Muscle of arm (tissue), 1 donor: ENCODE measurements at regions not wholly inside any gene's neighbourhood (a gene's known extent, or its start where the extent isn't known, plus 50 kb on each side); places are given as distances from the start of the nearest gene placed in this dataset.
"Not testable (repeated sequence)": the region's sequence is repeated elsewhere in the genome, so short reads cannot be mapped to it uniquely, and the experiment has no call there.

Experiments
- DNase-seq: peaks from one replicate; pipeline ENCODE4 v3.0.0-alpha.2; 2013

DNA sequence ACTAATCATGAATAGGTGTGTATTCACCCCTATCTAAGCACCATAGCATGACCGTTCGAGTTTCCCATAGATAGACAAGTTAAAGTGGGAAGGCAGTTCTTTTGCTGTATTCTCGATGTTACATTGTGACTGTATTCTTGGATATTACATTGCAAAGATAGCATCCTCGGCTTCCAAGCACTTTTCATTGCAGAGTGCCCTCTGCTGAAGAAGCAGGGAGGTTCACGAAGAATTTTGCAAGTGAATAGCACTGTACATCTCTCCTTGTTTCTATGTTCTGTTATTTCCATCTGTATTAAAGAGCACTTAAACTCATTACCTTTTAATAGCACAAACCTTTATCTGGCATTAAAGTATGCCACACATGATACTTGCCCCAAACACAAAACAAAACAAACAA is 426.7 kb upstream of the ARX start:
- no peak for DNase-seq

DNA sequence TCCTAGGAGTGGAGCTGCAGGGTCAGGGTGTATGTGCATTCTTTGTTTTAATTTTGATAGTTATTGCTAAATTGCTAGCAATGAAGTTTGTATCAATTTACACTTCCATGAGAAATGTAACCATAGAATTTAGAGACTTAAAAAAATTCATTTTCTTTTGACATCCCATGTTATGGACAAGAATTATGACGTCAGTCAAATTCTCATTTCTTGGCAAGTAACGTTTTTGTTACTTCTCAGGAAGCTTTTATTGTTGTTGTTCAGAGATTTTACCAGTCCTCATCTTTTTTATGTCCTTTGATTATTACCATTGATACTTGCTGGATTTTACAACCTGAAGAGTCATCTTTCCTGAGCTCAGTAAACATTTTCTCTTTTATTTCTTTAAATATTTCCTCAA is 417.5 kb upstream of the ARX start:
- no peak for DNase-seq

DNA sequence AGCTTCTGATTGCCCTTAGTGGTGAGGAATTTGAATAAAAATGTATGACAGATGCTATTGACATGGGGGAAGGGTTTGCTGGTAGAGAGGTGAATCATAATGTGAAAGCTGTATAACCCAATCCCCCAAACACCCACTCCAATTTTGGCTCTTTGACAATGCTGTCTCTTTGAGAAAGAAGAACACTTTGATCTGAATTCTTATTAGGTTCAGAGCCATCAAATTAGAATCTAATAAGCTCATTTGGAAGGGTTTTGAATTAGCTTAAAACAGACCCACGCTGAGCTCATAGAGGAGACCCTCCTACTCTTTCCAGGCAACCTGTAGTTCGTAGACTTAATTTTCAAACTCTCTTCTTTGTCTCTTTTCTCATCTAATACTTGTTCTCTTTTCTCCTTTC is 416.6 kb upstream of the ARX start:
- DNase-seq: no peak

- DNase-seq: no peak
Observed at GRCh38 chrX:25427873-25428555, 412.2 kb upstream of the ARX start.

DNA sequence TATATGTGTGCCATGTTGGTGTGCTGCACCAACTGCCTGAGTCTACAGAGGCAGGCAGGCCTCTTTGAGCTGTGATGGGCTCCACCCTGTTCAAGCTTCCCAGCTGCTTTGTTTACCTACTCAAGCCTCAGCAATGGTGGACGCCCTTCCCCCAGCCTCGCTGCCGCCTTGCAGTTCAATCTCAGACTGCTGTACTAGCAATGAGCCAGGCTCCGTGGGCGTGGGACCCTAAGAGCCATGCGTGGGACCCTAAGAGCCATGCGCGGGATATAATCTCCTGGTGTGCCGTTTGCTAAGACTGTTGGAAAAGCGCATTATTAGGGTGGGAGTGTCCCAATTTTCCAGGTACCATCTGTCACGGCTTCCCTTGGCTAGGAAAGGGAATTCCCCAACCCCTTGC is 388.4 kb upstream of the ARX start:
- DNase-seq: not testable (repeated sequence)

GRCh38 chrX:25389266-25389665 is 373.5 kb upstream of the ARX start:
- no peak for DNase-seq

GRCh38 chrX:25383196-25383595 is 367.4 kb upstream of the ARX start:
- DNase-seq: no peak

GRCh38 chrX:25356456-25356855 is 340.7 kb upstream of the ARX start:
- no peak for DNase-seq

DNA sequence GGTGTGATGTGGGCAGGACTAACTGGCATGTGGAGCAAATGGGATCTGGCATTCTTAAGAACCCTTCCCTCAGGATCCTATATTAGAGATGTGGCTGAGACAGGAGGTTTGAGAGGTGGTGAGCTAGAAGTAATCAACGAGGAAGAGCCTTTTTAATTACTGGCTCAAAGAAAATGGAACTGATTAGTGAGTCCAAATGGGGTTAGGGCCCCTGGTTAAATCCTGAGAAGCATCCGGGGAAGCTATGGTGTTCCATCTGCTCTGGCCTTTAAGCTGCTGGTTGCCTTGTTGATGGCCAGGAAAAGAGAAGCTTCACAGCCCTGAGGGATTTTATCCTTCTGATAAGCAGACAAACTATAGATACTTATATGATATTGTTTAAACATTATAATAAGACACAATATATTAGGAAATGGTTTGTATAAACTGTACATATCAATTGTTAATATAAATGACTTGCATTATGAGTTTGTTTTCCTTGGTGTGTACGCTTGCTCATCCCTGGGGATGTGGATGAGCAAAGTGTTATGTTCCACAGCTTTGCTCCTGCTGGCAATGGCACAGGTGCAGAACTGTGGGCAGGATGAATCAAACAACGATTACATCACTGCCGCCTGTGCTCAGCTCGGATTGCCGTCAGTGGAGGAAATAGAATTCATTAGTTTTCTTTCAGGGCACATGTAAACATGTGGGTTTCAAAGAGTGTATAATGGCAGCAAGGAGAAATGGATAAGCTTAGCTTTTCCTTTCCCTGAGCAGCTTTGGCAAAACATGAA is 328.6 kb upstream of the ARX start:
- no peak for DNase-seq

DNA sequence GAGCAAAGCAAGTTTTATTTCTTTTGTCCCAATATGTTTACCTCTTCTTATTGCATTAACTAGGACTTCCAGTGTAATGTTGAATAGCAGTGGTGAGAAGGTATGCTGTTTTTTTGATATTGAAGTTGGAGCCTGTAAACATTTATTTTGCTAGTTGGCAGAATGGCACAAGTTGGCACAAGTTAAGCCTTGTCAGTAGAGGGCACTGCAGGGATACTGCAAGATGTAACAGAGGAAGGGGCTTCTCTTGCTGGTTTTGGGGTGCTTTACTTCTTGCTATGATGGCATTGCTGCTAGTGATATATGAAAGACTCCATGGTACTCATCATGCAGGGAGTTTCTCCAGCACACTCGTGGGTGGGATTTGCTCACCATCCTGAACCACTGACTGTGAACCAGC is 327.3 kb upstream of the ARX start:
- DNase-seq: no peak

DNA sequence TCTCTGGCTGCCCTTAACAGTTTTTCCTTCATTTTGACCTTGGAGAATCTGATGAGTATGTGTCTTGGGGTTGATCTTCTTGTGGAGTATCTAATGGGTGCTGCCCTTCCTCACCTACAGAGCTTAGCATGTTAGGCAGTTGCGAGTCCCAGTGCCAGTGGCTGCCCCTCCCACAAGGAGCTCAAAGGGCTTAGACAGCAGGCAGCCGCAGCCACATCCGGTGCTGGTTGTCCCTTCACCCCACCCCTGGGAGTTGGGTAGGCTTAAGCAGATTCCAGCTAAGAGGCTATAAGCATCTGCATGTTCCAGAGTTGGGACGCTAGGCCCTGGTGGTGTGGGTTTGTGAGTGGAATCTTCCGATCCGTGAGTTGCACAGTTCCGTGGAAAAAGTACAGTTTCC is 322.1 kb upstream of the ARX start:
- no peak for DNase-seq

DNA sequence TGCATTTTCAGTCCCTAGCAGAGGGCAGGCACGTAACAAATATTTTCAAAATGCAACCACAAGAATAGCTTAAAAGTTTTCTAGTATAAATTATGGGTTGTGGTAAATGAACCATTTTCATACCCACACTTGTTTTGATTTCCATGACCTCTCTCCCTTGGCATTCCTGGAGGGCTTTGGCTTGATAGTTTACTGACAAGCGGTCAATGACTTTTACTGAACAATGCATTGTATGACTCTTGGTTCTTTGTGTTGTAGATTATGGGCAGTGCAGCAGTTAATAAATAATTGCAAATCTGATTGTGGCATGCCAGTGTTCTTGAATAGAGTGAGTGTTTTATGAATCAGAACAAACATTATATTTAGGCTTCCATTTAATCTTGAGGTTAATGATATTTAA is 285.2 kb upstream of the ARX start:
- no peak for DNase-seq

DNA sequence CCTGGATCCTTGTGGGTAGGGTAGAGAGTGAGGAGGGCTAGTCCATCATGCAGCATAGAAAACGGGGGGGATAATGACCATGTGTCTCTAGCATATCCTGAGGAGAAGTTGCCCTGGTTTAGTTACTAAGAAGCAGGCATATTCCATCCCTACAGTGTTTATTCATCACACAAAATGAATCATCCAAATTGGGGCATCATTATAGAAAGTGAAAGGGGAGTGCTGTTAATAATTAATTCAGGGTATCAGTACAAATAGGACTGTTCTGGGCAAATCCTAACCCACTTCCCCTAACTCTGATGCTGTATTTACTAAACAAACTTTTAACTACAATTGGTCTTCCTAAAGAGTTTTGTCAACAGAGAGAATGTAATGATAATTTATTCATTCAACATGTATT is 281.1 kb upstream of the ARX start:
- DNase-seq: no peak

DNA sequence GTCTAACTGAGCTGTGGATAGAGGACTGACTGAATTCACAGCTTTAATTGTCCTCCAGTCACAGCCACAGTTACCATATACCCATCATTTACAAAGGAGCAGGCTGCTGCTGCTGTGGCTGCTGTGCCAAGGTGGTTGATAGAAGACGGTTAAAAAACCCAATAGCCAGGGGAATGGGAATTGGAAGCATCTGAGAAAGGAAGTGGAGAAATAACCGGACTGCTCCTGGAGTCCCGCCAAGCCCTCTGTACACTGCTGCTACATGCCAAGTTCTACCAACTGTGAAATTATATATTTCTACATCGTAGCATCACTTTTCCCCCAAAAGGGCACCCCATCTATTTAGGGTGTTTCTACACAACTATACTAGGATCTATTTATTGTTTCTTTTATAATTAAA is 279.7 kb upstream of the ARX start:
- no peak for DNase-seq

- no peak for DNase-seq
Observed at GRCh38 chrX:25290132-25290531, 274.4 kb upstream of the ARX start.

DNA sequence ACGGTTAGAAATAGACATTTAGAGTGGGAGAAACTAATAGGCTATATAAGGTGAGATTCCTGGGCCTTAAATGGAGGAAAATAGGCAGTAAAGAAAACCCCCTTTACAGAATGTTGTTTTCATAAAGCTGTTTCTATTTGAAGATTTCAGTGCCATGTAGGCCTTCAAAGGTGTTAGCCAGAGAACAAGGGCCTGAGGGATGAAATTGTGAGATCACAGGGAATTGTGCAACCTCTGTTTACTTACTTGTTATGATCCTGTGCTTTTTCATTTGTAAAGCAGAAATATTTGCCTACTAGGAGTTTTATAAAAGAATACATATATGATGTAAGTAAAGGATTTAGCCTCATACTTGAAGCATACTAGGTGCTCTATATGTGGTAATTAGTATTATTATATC is 272.9 kb upstream of the ARX start:
- DNase-seq: no peak

DNA sequence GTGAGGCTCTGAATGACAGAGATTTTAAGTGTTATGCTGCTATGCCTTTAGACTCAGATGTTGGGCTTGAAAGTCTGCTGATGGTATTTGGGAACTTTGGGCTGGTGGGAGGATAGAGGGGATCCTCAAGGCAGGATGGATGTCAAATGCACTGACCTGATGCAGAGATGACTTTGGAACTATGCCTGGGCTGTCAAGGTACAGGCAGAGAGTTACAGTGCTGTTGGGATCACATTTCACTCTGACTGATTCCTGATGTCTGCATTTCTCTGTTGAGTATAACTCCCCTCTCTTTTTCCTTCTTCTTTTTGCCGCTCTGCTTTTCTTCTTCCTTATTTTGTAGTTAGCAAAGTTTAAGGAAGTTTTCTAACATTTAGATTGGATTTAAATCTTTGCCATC is 271.8 kb upstream of the ARX start:
- no peak for DNase-seq

GRCh38 chrX:25285598-25285997 is 269.8 kb upstream of the ARX start:
- DNase-seq: no peak

DNA sequence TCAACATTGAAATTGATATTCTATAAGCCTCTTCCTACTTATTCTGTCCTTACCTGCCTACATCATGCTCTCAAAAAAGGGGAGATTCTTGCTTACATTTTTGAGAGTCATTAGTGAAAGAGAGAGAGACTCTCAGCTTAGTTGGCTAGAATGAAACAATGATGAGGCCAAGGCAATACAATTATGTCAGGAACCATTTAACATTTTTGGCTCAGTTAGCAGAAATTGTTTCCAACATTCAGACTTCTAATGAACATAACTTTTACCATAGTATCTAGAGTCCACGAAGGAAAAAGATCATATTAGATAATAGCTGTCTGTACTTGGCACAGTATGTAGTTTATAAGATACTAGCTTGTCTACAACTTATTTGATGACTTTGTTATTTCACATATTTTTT is 263.7 kb upstream of the ARX start:
- no peak for DNase-seq

DNA sequence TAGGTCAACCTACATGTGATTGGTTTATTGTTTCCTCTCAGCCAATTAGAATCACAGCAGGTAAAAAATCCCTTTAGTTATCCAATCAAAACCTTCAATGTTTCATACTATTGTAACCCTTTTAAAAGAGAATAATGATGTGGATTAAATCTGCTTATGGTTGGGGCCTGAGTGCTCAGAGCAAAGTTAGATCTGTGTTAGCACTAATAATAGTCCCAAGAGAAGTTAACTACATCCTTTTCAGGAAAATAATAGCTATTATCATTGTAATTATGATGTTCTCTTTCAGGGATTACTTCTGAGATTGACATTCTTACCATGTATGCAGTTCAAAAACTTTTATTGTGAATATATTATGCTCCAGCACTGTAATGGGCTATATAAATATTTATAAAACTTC is 262.6 kb upstream of the ARX start:
- DNase-seq: no peak

DNA sequence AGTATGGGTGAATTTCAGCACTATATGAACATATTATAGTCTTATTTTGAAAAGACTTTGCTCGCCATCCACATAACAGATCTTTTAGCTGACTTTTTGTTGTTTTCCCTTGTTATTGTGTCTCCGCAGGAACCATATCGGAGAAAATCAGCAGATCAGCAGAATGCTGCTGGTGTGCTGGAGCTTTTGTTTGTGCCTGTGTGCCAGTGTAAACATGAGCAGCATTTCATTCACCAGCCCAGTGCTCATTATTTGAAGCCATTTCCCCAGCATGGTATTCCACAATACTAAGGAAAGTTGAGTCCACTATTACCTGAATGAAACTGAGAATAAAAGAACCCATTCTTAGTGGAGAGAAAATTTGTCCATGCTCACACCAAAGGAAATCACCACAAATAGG is 261.8 kb upstream of the ARX start:
- DNase-seq: no peak

DNA sequence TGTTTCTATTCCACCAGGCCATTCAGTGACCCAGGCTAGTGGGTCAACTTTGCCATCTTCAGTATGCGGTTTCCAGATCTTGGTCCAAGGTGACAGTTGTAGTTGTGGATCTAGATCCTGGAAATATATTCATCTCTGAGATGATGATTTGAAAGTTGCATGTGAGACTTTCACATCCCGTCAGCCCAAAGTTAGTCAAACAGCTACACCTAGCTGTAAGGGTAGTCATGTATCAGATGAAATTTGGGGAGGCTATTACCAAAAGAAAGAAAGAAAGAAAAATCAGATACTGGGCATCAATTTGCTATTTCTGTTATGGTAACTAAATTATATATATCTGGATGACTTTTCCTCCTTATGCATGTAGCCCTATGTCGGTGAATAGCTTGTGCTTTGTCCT is 259.4 kb upstream of the ARX start:
- no peak for DNase-seq

- DNase-seq: no peak
Observed at GRCh38 chrX:25241461-25241860, 225.7 kb upstream of the ARX start.

GRCh38 chrX:25226151-25226550 is 210.4 kb upstream of the ARX start:
- DNase-seq: no peak
